Astrocyte (in vitro differentiated cells and primary cell): ENCODE measurements at regions not wholly inside any gene's neighbourhood (a gene's known extent, or its start where the extent isn't known, plus 50 kb on each side); places are given as distances from the start of the nearest gene placed in this dataset.

ENCODE experiments used
- DNase-seq: peaks from one replicate; pipeline ENCODE4 v3.0.0-alpha.2; 2010; ENCODE audit warnings: low read depth
- FAIRE-seq: peaks from 2 replicates; lab custom pipeline; 2011; peaks lifted over from hg19 to GRCh38; lab: Jason Lieb, UNC
- H2AFZ ChIP-seq: 2 replicates; pipeline ENCODE4 v1.6.0; 2012; ENCODE audit warnings: low read depth, low read length, inconsistent platforms
- H3K27ac ChIP-seq: 2 replicates; pipeline ENCODE4 v1.5.1; 2011; ENCODE audit warnings: low read depth, low read length, inconsistent platforms
- H3K27me3 ChIP-seq: 2 replicates; pipeline ENCODE4 v1.6.0; 2011; ENCODE audit warnings: low read length, inconsistent platforms; ENCODE audit not compliant: insufficient read depth
- H3K36me3 ChIP-seq: 2 replicates; pipeline ENCODE4 v1.5.1; 2011; ENCODE audit warnings: low read length, inconsistent platforms; ENCODE audit not compliant: insufficient read depth
- H3K4me1 ChIP-seq: 2 replicates; pipeline ENCODE4 v1.5.1; 2011; ENCODE audit warnings: low read length, inconsistent platforms; ENCODE audit not compliant: insufficient read depth
- H3K4me2 ChIP-seq: 2 replicates; pipeline ENCODE4 v1.6.0; 2012; ENCODE audit warnings: low read length, inconsistent platforms
- H3K4me3 ChIP-seq: 2 replicates; pipeline ENCODE4 v1.5.1; 2011; ENCODE audit warnings: low read depth, mild to moderate bottlenecking, low read length, inconsistent platforms; ENCODE audit not compliant: insufficient read depth
- H3K79me2 ChIP-seq: 2 replicates; pipeline ENCODE4 v1.6.0; 2012; ENCODE audit warnings: mild to moderate bottlenecking, low read length, inconsistent platforms; ENCODE audit not compliant: insufficient read depth
- H3K9ac ChIP-seq: 2 replicates; pipeline ENCODE4 v1.6.0; 2012; ENCODE audit warnings: mild to moderate bottlenecking, low read length, inconsistent platforms
- H3K9me3 ChIP-seq: 2 replicates; pipeline ENCODE4 v1.5.1; 2012; ENCODE audit warnings: low read depth, mild to moderate bottlenecking, low read length, inconsistent platforms; ENCODE audit not compliant: insufficient read depth
- H4K20me1 ChIP-seq: 2 replicates; pipeline ENCODE4 v1.6.0; 2012; ENCODE audit warnings: low read length, inconsistent platforms; ENCODE audit not compliant: insufficient read depth
- H3K27ac Mint-ChIP-seq: one replicate; pipeline ENCODE4 v1.8.0; 2021; ENCODE audit warnings: mild to moderate bottlenecking, mixed read lengths; ENCODE audit not compliant: unreplicated experiment
- H3K27me3 Mint-ChIP-seq: one replicate; pipeline ENCODE4 v1.8.0; 2021; ENCODE audit warnings: low read depth, mixed read lengths; ENCODE audit not compliant: unreplicated experiment
- H3K36me3 Mint-ChIP-seq: one replicate; pipeline ENCODE4 v1.8.0; 2021; ENCODE audit warnings: low read depth, mixed read lengths; ENCODE audit not compliant: unreplicated experiment
- H3K4me1 Mint-ChIP-seq: one replicate; pipeline ENCODE4 v1.8.0; 2021; ENCODE audit warnings: low read depth, mixed read lengths; ENCODE audit not compliant: unreplicated experiment
- H3K4me3 Mint-ChIP-seq: one replicate; pipeline ENCODE4 v1.8.0; 2021; ENCODE audit warnings: mild to moderate bottlenecking, moderate library complexity, mixed read lengths; ENCODE audit not compliant: unreplicated experiment
- H3K9me3 Mint-ChIP-seq: one replicate; pipeline ENCODE4 v1.8.0; 2021; ENCODE audit warnings: mild to moderate bottlenecking, mixed read lengths; ENCODE audit not compliant: unreplicated experiment
- CTCF ChIP-seq: IDR thresholded peaks from 2 replicates; pipeline ENCODE4 v1.5.1; 2011; ENCODE audit warnings: low read depth, mild to moderate bottlenecking, inconsistent platforms, low read length, moderate library complexity; ENCODE audit not compliant: insufficient read depth
- EZH2 ChIP-seq: IDR thresholded peaks from 2 replicates; pipeline ENCODE4 v1.6.1; 2012; ENCODE audit warnings: mild to moderate bottlenecking, low read length, inconsistent platforms; ENCODE audit not compliant: insufficient read depth

GRCh38 chr15:70376929-70377691 is 279.4 kb upstream of the TLE3 start:
- peak; percentile 62 for DNase-seq
- H3K79me2 ChIP-seq, result no peaks in the 10 kb centered on the region
- Mint-ChIP-seq H3K36me3 (no peaks in the 10 kb centered on the region), H3K27me3 (peaks cover 77% of the 10 kb centered on the region), H3K4me3 (no peak overlapping the region), H3K4me1 (peaks cover 23% of the 10 kb centered on the region), H3K27ac (peak overlapping the region; percentile 75), H3K9me3 (peaks cover 16% of the 10 kb centered on the region)
- H4K20me1 ChIP-seq, result no peaks in the 10 kb centered on the region
- H3K4me3 ChIP-seq, result peak overlapping the region; percentile 2
- peak overlapping the region; percentile 74 for H3K4me2 ChIP-seq
- no peak overlapping the region for H2AFZ ChIP-seq
- no peak overlapping the region for H3K27ac ChIP-seq
- no peaks in the 10 kb centered on the region for H3K36me3 ChIP-seq
- peaks cover under 1% of the 10 kb centered on the region for H3K9me3 ChIP-seq
- peak overlapping the region; percentile 9 for H3K9ac ChIP-seq
- H3K4me1 ChIP-seq, result peaks cover 13% of the 10 kb centered on the region
- peaks cover 13% of the 10 kb centered on the region for H3K27me3 ChIP-seq
- TF ChIP-seq CTCF, result no peak
- TF ChIP-seq EZH2, result no peak
- FAIRE-seq, result no peak

- H3K4me3 Mint-ChIP-seq, result no peak overlapping the region
- no peaks in the 10 kb centered on the region for H4K20me1 ChIP-seq
- H3K4me1 ChIP-seq, result peaks cover 13% of the 10 kb centered on the region
- H3K4me2 ChIP-seq, result peak overlapping the region; percentile 74
- peaks cover 23% of the 10 kb centered on the region for H3K4me1 Mint-ChIP-seq
- peak overlapping the region; percentile 9 for H3K9ac ChIP-seq
- no peak overlapping the region for H3K27ac ChIP-seq
- H2AFZ ChIP-seq, result no peak overlapping the region
- no peaks in the 10 kb centered on the region for H3K9me3 ChIP-seq
- peak overlapping the region; percentile 2 for H3K4me3 ChIP-seq
- H3K9me3 Mint-ChIP-seq, result peaks cover 13% of the 10 kb centered on the region
- no peaks in the 10 kb centered on the region for H3K36me3 Mint-ChIP-seq
- H3K36me3 ChIP-seq, result no peaks in the 10 kb centered on the region
- TF ChIP-seq EZH2 (no peak), CTCF (no peak)
- peaks cover 77% of the 10 kb centered on the region for H3K27me3 Mint-ChIP-seq
- H3K79me2 ChIP-seq, result no peaks in the 10 kb centered on the region
- H3K27ac Mint-ChIP-seq, result peak overlapping the region; percentile 75
- no peak for DNase-seq
- H3K27me3 ChIP-seq, result peaks cover 11% of the 10 kb centered on the region
- no peak for FAIRE-seq
These were observed 278.6 kb upstream of the TLE3 start for GRCh38 chr15:70376031-70376928.
